GM19452 (cell line): ENCODE measurements at regions not wholly inside any gene's neighbourhood (a gene's known extent, or its start where the extent isn't known, plus 50 kb on each side); places are given as distances from the start of the nearest gene placed in this dataset.

Experiments used
- ATAC-seq: cut with Tn5 transposase; IDR thresholded peaks from one replicate; pipeline ENCODE4 v1.9.1; 2021; ENCODE audit not compliant: unreplicated experiment

DNA sequence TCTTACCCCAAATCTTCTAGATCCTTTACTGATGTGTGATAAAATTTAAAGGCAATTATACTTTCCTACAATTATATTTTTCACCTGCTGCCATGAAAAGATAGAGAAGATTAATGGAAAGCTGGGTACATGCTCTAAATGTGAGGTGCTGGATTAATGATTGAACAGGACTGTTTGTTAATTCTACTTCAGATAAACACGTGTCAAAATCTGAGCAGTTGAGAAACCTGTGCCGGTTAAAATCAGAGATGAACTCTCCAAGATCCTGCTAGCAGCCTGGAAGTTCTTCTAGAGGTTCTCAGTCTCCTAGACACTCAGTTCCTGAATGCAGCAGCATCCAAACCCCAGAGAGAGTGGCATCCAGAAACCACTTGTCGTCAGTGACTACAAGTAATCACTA lies 69.2 kb downstream of the INHBA start:
- ATAC-seq, result no peak

- peak; percentile 89 for ATAC-seq
These were observed 72.1 kb downstream of the INHBA start for GRCh38 chr7:41630741-41631140.

DNA sequence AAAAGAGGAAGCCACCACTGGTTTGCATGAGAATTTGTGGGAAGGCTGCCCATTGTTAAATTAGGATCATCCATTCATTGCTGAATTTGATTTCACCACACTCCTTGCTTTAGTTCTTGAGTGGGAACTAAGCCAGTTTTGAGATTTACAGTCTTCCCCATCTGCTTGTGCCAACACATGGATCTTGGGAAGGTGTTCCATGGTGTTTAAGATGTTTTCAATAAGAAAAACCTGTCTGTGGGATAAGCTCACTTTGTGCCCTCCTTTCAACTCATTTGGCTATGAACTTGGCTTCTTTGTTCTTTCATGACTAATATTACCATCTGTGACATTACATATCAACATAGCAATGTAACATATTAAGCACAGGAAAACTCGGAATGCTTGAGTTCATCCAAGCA lies 73.2 kb downstream of the INHBA start:
- ATAC-seq, result no peak

- ATAC-seq, result no peak
These were observed 74.0 kb downstream of the INHBA start for GRCh38 chr7:41628901-41629300.

GRCh38 chr7:41627645-41628298 lies 75.1 kb downstream of the INHBA start:
- ATAC-seq, result no peak

DNA sequence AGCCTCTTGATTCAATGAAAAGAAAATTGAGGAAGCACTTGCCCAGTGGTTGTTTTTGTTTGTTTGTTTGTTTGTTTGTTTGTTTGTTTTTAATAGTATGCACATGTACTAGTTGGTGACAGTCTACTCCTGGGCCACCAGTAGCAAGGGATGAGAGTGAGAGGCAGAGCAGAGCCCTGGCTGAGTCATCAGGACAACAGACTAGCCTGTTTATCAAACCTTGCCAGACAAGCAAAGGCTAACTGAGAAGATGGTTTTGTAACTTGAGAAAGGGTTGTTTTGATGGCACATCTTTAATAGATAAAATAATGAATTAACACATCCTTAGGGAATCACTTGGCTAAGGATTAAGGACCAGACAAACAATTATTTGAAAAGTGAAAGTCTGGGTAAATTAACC lies 78.1 kb downstream of the INHBA start:
- ATAC-seq, result no peak

GRCh38 chr7:41621953-41622831 lies 80.7 kb downstream of the INHBA start:
- no peak for ATAC-seq

DNA sequence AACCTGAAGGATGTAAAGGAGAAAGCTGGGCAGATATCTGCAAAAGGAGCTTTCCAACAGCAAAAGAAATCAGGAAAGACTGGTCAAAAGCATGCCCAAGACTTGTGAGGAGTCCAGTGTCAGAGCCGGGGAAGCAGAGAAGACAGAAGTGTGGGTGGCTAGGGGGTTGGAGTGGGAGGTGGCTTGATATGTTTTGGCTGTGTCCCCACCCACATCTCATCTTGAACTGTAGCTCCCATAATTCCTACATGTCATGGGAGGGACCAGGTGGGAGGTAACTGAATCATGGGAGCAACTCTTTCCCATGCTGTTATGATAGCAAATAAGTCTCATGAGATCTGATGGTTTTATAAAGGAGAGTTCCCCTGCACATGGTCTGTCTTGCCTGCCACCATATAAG lies 84.9 kb downstream of the INHBA start:
- no peak for ATAC-seq

DNA sequence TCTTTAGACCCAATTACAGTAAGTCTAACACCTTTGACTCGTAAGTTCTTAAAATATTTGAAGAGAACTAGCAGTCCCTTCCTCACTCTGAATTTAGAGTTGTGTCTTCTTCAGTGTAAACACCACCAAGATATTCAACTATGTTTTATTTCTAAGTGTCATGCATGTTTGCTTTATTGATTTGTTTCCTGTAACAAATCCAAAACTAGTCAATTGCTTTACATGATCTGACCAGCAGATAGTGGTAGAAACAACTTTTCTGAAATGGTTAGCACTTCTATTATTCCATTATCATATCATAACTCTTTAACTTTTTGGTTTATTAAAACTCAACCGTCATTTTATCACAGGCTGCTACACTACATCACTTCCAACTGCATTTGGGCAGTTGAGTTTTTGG lies 90.1 kb downstream of the INHBA start:
- no peak for ATAC-seq

GRCh38 chr7:41612386-41612785 lies 90.5 kb downstream of the INHBA start:
- no peak for ATAC-seq

DNA sequence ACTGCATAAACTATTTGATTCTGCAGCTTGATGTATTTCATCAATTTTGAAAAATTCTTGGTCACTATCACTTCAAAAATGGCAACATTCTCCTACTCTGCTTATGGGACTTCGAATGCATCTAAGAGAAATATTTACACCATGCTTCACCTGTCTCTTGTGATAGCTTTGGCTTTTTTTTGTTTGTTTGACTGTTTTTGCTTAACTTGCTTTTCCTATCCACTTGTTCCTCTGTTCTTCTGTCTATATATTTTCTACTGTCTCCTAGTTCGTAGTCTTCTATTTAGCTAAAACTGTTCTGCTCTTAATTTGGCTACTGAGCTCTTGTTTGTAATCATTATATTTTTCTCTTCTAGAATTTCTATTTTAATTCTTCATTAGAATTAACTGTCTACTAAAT lies 94.4 kb downstream of the INHBA start:
- ATAC-seq, result no peak

DNA sequence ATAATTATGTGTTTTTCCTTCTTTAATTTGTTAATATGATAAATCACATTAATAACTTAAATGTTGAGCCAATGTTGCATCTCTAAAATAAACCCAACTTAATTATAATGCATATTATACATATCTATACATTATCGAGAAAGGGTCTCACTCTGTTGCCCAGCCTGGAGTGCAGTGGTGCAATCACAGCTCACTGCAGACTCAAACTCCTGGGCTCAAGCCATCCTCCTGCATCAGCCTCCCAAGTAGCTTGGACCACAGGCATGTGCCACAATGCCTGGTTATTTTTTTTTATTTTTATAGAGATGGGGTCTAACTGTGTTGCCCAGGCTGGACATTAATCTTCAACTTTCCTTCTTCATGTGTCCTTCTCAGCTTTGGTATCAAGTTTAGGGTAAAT lies 98.9 kb downstream of the INHBA start:
- ATAC-seq, result no peak

DNA sequence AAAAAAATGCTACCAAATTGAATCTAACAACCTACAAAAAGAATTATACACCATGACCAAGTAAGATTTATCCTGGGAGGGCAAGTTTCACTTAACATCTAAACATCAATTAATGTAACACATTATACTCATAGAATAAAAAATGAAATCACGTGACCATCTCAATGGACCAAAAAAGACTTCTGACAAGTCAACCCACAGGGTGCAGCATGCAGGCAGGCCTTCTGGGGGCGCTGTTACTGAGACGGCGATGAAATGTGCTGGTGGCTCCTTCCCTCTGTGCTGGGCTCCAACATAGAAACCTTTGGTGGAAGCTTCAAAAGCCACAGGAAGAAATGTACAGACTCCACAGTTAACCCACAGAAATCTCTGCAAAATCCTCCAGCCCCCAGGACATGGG lies 103.1 kb downstream of the INHBA start:
- ATAC-seq, result no peak

GRCh38 chr7:41592794-41593193 lies 110.1 kb downstream of the INHBA start:
- ATAC-seq, result no peak

GRCh38 chr7:41592236-41592635 lies 110.7 kb downstream of the INHBA start:
- no peak for ATAC-seq

DNA sequence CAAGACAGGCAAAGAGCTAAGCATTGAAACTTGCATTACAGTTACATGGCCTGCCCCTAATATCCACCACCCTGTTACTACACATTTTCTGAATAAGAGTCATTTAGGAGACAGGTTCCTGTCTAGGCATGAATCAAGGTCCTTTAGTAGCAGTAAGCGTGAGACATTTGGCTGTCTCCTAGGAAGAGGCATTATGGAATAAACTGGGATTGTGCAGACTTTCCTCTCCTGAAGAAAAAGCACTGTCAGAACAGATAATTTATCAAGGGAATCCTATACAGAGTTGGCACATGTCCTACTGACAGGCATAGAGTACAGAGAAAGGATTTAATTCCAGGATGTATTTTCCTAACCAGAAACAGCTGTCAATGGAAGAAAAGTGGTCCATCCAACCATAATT lies 111.9 kb downstream of the INHBA start:
- no peak for ATAC-seq

DNA sequence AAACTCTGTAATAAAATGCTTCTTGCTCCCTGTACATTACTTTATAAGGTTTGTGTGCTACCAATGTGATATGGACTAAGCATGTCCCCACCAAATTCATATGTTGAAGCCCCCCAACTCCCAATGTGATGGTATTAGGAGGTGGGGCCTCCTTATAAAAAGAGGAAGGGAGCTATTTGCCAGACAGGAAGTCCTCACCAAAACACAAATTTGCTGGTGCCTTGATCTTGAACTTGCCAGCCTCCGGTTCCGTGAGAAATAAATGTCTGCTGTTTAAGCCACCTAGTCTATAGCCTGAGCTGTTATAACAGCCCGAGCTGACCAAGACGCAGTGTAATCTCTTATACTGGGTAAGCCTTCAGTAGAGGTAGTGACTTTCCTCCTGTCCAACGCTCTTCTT lies 114.5 kb downstream of the INHBA start:
- no peak for ATAC-seq

DNA sequence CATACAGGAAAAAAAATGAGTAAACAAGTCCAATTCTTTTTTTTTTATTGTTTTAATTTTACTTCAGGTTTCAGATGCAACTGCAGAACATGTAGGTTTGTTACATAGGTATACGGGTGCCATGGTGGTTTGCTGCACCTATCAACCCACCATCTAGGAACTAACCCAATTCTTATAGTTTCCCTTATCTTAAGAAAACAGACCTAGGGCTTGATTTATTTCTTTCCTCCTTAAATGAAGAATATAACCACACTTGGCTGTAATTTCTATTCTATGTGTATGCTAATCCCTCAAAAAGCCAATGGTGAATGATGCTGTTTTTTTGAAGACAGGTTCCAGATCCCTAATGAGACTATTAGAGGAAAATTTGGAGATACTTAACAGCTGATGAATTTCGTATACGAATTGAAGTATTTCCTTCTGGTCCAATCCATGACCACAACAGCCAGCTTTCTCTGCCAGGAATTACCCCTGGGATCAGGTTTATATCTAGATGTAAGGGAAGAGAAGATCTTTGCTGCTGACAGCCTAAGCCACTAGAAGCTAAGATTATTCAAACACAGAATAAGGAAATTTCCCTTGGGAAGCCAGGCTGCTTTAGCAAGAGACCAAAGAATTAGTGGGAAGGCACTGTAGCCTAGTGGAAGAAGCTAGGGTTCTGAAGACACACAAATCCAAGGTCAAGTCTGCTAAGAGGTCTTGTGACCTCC lies 115.8 kb downstream of the INHBA start:
- no peak for ATAC-seq

DNA sequence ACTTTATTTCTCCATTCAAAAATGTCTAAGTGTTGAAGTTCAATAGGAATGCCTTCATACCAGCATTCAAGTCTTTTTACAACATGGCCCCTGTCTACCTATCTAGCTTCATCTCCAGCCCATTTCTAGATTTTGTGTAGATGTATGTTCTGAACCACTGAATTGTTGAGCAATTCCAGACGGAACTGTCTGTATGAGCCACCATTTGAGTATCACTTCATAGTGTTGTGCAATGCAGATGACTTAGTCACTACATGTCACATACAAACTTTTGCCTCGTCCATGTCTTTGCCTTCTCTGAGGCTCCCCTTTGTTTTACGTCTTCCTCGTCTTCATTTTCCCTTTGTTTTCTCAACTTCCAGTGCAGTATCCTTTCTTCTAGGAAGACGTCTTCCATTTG lies 118.1 kb downstream of the INHBA start:
- no peak for ATAC-seq

DNA sequence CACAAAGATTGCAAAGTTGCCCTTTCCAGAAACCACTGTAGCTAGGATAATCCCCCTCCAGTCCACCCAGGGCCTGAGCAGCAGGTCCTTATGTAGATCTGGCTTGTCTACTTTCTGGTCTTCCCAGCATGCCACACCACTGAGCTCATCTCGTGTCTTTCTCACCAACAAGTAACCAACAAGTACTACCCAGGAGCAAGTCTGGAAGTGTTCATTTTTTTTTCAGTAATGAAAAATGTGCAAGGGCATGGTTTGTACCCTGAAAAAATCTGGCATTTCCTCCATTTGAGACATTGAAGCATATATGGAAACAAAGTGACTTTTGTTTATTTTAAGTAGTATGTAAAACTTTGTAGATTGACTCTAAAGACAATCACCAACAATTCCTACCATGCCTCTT lies 120.8 kb downstream of the INHBA start:
- ATAC-seq, result no peak

DNA sequence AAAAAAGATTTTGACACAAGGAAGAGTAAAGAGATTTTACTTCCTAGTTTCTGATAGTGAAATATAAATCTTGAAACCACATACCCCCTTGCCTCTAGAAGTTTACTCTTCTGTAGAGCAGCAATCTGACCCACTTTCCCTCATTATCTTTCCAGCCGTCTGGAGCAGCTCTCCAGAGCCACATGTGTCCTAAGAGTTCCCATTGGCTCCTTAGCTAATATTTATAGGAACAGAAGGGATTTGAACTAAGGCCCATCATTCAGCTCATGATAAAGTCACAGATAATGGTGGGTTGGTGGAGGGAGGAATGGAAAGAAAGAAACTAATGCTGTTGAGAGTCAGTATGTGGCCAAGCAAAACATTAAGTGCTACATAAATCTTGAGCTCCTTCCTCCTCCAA lies 121.8 kb downstream of the INHBA start:
- ATAC-seq, result no peak
